Gastroesophageal sphincter (tissue), 3 donors: ENCODE measurements at regions not wholly inside any gene's neighbourhood (a gene's known extent, or its start where the extent isn't known, plus 50 kb on each side); places are given as distances from the start of the nearest gene placed in this dataset.

Experiments
- POLR2A ChIP-seq, 2 donors: fragments of 450-650 bp; IDR thresholded peaks; one replicate each; pipeline ENCODE4 v1.6.1; 2017; ENCODE audit warnings: antibody characterized with exemption in 2 of 2, mild to moderate bottlenecking in 2 of 2, moderate library complexity in 1 of 2
- TF ChIP-seq, protein P1 (sequence below), 4 experiments: fragments of 200-600 bp in 2 of 4; fragments of 450-650 bp in 2 of 4; sonication (generic) in 1 of 4; IDR thresholded peaks; one replicate each; pipeline ENCODE4 v1.5.1; 2017 to 2019; ENCODE audit warnings: antibody characterized with exemption in 4 of 4, mild to moderate bottlenecking in 2 of 4, moderate library complexity in 2 of 4

DNA sequence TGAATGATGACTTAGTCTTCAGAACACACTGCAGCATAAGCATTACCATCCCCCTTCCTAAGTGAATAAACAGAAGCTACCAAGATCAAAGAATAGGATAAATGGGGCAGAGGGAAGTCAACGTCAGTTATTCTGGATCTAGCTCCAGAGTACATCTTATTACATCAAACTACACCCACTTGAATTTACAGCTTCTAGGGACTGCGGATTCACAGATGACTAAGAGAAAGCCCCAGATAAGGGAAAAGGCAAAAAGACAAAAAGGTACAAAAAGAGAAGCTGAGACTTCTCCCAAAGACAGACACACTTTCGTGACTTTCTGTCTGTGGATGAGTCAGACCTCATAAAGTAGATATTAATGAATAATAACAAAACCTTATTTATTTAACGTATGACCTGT, 457.9 kb upstream of the BRINP1 start:
- TF ChIP-seq, protein P1, sequence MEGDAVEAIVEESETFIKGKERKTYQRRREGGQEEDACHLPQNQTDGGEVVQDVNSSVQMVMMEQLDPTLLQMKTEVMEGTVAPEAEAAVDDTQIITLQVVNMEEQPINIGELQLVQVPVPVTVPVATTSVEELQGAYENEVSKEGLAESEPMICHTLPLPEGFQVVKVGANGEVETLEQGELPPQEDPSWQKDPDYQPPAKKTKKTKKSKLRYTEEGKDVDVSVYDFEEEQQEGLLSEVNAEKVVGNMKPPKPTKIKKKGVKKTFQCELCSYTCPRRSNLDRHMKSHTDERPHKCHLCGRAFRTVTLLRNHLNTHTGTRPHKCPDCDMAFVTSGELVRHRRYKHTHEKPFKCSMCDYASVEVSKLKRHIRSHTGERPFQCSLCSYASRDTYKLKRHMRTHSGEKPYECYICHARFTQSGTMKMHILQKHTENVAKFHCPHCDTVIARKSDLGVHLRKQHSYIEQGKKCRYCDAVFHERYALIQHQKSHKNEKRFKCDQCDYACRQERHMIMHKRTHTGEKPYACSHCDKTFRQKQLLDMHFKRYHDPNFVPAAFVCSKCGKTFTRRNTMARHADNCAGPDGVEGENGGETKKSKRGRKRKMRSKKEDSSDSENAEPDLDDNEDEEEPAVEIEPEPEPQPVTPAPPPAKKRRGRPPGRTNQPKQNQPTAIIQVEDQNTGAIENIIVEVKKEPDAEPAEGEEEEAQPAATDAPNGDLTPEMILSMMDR (IDR thresholded peaks at IDR 0.05): no peak
- no peak for TF ChIP-seq POLR2A (IDR thresholded peaks at IDR 0.05)
